Fibroblast of lung (primary cell): ENCODE measurements at regions not wholly inside any gene's neighbourhood (a gene's known extent, or its start where the extent isn't known, plus 50 kb on each side); places are given as distances from the start of the nearest gene placed in this dataset.

ENCODE experiments used
- EZH2 ChIP-seq: IDR thresholded peaks from 2 replicates; pipeline ENCODE4 v1.5.1; 2012; ENCODE audit warnings: low read length, control low read depth, mild to moderate bottlenecking; ENCODE audit errors: missing control alignments
- TF ChIP-seq, protein P1 (sequence below), 2 donors: IDR thresholded peaks in 1 of 2; conservative IDR thresholded peaks in 1 of 2; 1 replicate in 1 of 2; 2 replicates in 1 of 2; pipeline ENCODE4 v1.5.1; 2011 to 2012; ENCODE audit warnings: low read length in 2 of 2, control low read depth in 1 of 2, inconsistent platforms in 1 of 2, low read depth in 1 of 2, mild to moderate bottlenecking in 1 of 2

DNA sequence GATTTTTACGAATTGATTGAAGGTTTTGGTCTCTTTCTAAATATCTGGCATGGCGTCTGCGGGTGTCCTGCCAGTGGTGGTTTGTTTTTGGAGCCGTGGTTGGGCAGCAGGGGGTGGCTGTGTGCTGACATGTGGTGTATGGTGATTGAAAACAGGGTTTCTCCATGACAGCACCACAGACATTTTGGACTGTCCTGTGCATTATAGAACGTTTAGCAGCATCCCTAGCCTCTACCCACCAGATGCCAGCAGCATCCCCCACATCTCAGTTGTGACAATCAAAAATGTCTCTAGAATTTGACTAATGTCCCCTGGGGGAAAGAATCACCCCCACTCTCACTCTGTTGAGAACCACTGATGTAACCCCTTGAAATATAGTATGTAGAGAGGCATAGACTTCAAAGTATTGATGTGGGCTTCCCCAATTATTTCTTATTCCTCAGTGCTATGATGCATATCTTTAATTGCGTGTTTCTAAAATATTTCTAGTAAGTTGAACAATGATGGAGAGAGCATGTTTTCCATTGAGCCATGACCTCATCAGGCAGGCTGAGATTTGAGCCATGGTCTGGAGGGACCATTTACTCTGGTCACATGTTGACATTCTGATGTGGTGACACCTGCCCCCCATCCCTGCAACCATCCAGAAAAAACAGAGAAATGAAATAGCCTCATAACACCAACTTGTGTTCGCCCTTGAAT, 77.4 kb upstream of the MID1 start:
- TF ChIP-seq, protein P1, sequence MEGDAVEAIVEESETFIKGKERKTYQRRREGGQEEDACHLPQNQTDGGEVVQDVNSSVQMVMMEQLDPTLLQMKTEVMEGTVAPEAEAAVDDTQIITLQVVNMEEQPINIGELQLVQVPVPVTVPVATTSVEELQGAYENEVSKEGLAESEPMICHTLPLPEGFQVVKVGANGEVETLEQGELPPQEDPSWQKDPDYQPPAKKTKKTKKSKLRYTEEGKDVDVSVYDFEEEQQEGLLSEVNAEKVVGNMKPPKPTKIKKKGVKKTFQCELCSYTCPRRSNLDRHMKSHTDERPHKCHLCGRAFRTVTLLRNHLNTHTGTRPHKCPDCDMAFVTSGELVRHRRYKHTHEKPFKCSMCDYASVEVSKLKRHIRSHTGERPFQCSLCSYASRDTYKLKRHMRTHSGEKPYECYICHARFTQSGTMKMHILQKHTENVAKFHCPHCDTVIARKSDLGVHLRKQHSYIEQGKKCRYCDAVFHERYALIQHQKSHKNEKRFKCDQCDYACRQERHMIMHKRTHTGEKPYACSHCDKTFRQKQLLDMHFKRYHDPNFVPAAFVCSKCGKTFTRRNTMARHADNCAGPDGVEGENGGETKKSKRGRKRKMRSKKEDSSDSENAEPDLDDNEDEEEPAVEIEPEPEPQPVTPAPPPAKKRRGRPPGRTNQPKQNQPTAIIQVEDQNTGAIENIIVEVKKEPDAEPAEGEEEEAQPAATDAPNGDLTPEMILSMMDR (conservative IDR thresholded peaks at IDR 0.05 in 1 of 2, IDR thresholded peaks at IDR 0.05 in 1 of 2; ENCODE audit: low read depth in 1 of 2, low read length in 2 of 2) = no peak
- TF ChIP-seq EZH2 = no peak
